HepG2 (cell line): ENCODE measurements at regions not wholly inside any gene's neighbourhood (a gene's known extent, or its start where the extent isn't known, plus 50 kb on each side); places are given as distances from the start of the nearest gene placed in this dataset.

Experiments used
- BORCS8-MEF2B ChIP-seq: sonication (generic); formaldehyde crosslinking; IDR thresholded peaks from 2 replicates; pipeline ENCODE4 v1.8.0; 2022; ENCODE audit warnings: mild to moderate bottlenecking, missing genetic modification reagents
- KAT8 ChIP-seq: IDR thresholded peaks from 2 replicates; pipeline ENCODE4 v1.6.1; 2016; ENCODE audit warnings: missing genetic modification reagents, missing compliant biosample characterization
- MAFK ChIP-seq, 2 experiments: IDR thresholded peaks in 1 of 2; conservative IDR thresholded peaks in 1 of 2; 2 replicates each; pipeline ENCODE4 v1.6.1; 2011; ENCODE audit warnings: improper control_type of control experiment in 2 of 2, low read length in 2 of 2
- ZNF207 ChIP-seq: fragments of 450-650 bp; IDR thresholded peaks from 2 replicates; pipeline ENCODE4 v1.6.1; 2016; ENCODE audit warnings: antibody characterized with exemption, borderline replicate concordance
- TF ChIP-seq, protein P1 (sequence below): sonication (generic); formaldehyde crosslinking; IDR thresholded peaks from 2 replicates; pipeline ENCODE4 v1.5.0; 2020; ENCODE audit warnings: mild to moderate bottlenecking, missing genetic modification reagents, moderate library complexity

DNA sequence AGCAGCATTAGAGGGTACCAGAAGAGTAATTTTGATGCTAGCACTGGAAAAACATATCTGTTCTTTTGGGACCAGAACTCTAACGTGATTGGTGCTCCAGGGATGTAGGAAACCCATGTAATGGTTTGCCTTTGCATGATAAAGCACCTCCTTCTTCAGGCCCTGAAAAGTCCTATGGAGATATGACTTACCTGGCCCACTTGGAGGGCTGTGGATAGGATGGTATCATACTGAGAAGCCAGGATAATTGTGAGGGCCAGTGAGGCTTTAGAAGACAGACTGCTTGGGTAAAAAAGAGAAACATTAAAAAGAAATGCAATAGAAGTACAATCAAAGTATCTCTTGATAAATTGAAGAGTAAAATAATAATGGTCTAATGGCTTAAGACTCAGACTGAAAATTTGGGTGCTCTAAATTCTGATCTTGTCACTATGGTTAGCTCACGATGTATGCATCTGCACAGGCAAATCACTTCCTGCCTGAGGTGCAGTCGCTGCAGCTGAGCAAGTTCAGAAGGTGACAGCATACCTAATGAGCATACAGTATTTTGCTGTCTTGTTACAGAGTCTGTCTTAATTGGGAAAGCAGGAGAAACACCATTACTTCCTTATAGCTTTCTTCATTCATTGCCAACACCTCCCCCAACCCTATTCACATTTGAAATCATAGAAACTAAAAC is 371.5 kb downstream of the NUP35 start:
- TF ChIP-seq MAFK (conservative IDR thresholded peaks at IDR 0.05 in 1 of 2, IDR thresholded peaks at IDR 0.05 in 1 of 2; ENCODE audit: low read length in 2 of 2) (no peak), ZNF207 (no peak), KAT8 (CRISPR knock-in tag) (no peak), BORCS8-MEF2B (CRISPR knock-in tag) (no peak)
- TF ChIP-seq, protein P1, sequence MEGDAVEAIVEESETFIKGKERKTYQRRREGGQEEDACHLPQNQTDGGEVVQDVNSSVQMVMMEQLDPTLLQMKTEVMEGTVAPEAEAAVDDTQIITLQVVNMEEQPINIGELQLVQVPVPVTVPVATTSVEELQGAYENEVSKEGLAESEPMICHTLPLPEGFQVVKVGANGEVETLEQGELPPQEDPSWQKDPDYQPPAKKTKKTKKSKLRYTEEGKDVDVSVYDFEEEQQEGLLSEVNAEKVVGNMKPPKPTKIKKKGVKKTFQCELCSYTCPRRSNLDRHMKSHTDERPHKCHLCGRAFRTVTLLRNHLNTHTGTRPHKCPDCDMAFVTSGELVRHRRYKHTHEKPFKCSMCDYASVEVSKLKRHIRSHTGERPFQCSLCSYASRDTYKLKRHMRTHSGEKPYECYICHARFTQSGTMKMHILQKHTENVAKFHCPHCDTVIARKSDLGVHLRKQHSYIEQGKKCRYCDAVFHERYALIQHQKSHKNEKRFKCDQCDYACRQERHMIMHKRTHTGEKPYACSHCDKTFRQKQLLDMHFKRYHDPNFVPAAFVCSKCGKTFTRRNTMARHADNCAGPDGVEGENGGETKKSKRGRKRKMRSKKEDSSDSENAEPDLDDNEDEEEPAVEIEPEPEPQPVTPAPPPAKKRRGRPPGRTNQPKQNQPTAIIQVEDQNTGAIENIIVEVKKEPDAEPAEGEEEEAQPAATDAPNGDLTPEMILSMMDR, result no peak
